ENCODE measurements at regions not wholly inside any gene's neighbourhood (a gene's known extent, or its start where the extent isn't known, plus 50 kb on each side); places are given as distances from the start of the nearest gene placed in this dataset.

DNA sequence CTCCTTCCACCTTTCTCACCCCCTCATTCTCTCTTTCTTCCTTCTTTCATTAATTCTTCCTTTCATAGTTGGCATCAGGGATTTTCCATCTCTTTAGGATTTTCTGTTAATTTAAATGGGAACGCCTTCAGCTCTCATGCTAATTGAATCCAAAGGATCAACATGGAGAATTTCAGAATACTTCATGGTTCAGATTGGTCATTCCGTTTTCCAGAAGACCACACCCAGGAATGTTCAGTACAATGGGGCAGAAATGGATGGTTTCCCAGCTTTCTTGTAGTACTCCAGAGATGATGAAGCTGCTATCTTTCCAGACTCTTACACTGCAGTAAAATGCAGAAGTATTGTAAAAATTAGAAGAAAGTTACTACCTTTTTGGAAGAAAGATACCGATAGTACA is 440.0 kb downstream of the DAD1 start:
- DNase-seq (ENCODE audit: low spot score): no peak
- in situ Hi-C loops (cut with MboI; ENCODE audit: low pct_unique_long_range_greater_than_20kb, low sequenced_read_pairs, unreplicated experiment): no loop called here

DNA sequence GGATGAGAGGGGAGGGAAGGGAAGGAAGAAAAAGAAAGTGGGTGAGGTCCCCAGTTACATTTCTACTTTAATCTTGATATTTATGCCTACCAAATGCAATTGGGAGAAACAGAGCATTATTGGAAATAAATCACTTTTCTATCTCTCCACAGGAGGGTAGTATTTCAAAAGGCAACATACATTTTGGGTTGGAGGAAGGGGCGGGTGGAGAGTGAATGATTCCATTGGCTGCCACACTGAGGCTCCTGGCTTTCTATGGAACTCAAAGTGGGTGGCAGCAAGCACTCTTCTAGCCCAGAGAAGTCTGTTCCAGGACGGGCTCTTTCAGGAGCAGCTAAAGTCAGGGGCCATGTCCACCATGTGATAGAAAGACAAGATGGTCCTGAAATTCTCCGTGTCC is 441.3 kb downstream of the DAD1 start:
- TF ChIP-seq, protein P1, sequence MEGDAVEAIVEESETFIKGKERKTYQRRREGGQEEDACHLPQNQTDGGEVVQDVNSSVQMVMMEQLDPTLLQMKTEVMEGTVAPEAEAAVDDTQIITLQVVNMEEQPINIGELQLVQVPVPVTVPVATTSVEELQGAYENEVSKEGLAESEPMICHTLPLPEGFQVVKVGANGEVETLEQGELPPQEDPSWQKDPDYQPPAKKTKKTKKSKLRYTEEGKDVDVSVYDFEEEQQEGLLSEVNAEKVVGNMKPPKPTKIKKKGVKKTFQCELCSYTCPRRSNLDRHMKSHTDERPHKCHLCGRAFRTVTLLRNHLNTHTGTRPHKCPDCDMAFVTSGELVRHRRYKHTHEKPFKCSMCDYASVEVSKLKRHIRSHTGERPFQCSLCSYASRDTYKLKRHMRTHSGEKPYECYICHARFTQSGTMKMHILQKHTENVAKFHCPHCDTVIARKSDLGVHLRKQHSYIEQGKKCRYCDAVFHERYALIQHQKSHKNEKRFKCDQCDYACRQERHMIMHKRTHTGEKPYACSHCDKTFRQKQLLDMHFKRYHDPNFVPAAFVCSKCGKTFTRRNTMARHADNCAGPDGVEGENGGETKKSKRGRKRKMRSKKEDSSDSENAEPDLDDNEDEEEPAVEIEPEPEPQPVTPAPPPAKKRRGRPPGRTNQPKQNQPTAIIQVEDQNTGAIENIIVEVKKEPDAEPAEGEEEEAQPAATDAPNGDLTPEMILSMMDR (IDR thresholded peaks at IDR 0.05; ENCODE audit: extremely low read depth, insufficient read depth, missing control alignments): no peak

More for the DNA sequence above, 440.0 kb downstream of the DAD1 start:
- TF ChIP-seq, protein P1 (IDR thresholded peaks at IDR 0.05; ENCODE audit: extremely low read depth, insufficient read depth, missing control alignments): no peak

GRCh38 chr14:22143363-22143762 is 445.7 kb downstream of the DAD1 start:
- in situ Hi-C loops (cut with MboI; ENCODE audit: low pct_unique_long_range_greater_than_20kb, low sequenced_read_pairs, unreplicated experiment): no loop called here
- no peak for DNase-seq (ENCODE audit: low spot score)
- TF ChIP-seq, protein P1 (IDR thresholded peaks at IDR 0.05; ENCODE audit: extremely low read depth, insufficient read depth, missing control alignments): no peak

More for the DNA sequence above, 441.3 kb downstream of the DAD1 start:
- DNase-seq (ENCODE audit: low spot score): no peak
- in situ Hi-C loops (cut with MboI; ENCODE audit: low pct_unique_long_range_greater_than_20kb, low sequenced_read_pairs, unreplicated experiment): no loop called here

DNA sequence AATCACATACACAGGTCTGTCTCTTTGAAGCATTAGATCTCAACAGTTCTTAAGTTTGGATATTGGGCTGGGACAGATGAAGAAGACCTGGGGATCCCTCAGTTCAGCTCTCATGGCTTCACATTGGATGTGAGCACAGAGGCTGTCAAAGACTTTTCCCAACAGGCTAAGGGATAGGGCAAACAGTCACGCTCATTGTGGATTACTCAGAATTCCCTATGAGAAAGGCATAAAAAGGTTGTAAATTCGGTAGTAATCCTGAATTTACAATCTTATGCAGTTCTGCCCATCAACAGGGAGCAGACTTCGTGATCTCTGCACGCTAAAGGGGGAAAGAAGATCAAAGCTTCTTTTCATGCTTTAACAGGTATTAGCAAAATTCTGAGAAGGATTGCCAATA is 448.4 kb downstream of the DAD1 start:
- TF ChIP-seq, protein P1 (IDR thresholded peaks at IDR 0.05; ENCODE audit: extremely low read depth, insufficient read depth, missing control alignments): no peak
- in situ Hi-C loops (cut with MboI; ENCODE audit: low pct_unique_long_range_greater_than_20kb, low sequenced_read_pairs, unreplicated experiment): no loop called here
- DNase-seq (ENCODE audit: low spot score): no peak

DNA sequence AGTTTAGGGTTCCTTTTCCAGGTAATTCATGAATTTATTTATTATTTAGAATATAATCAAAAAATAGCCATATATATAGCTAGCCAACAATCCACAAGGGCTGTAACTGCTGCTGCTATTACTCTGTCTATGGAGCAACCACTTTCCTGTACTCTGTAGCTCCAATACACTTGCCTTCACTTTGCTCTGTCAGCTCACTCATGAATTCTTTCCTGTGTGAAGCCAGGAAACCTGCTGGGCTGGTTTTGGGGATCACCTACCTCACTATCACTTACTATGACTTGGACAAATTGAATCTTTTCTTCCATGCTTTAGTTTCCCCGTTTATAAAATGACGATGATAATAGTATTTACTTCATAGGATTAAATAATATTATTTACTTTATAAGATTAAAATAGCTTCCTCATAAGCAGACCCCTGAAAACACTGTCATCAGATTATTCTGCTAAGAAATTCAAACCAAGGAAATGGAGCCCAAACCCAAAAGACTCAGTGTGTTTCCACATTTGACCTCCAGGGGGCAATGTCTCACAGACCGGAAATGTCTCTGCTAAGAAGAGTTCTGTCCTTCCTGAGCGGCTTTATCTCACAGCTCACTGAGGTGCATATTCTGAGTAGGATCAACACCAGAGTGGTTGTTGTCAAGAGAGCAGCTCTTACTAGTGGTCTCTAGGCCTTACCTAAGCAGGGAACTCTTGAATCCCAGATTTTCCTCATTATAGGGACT is 457.1 kb downstream of the DAD1 start:
- in situ Hi-C loops (cut with MboI; ENCODE audit: low pct_unique_long_range_greater_than_20kb, low sequenced_read_pairs, unreplicated experiment): no loop called here
- DNase-seq (ENCODE audit: low spot score): no peak
- TF ChIP-seq, protein P1 (IDR thresholded peaks at IDR 0.05; ENCODE audit: extremely low read depth, insufficient read depth, missing control alignments): peak; percentile 36

GRCh38 chr14:22124073-22124613 is 450.5 kb upstream of the OR4E1 start:
- in situ Hi-C loops (cut with MboI; ENCODE audit: low pct_unique_long_range_greater_than_20kb, low sequenced_read_pairs, unreplicated experiment): no loop called here
- DNase-seq (ENCODE audit: low spot score): no peak
- TF ChIP-seq, protein P1 (IDR thresholded peaks at IDR 0.05; ENCODE audit: extremely low read depth, insufficient read depth, missing control alignments): no peak

All from GM13977 (cell line).